HG02973 (cell line): ENCODE measurements at regions not wholly inside any gene's neighbourhood (a gene's known extent, or its start where the extent isn't known, plus 50 kb on each side); places are given as distances from the start of the nearest gene placed in this dataset.
"Not testable (repeated sequence)": the region's sequence is repeated elsewhere in the genome, so short reads cannot be mapped to it uniquely, and the experiment has no call there.

Experiments
- ATAC-seq: cut with Tn5 transposase; IDR thresholded peaks from one replicate; pipeline ENCODE4 v1.9.1; 2021; ENCODE audit warnings: moderate library complexity; ENCODE audit not compliant: unreplicated experiment

DNA sequence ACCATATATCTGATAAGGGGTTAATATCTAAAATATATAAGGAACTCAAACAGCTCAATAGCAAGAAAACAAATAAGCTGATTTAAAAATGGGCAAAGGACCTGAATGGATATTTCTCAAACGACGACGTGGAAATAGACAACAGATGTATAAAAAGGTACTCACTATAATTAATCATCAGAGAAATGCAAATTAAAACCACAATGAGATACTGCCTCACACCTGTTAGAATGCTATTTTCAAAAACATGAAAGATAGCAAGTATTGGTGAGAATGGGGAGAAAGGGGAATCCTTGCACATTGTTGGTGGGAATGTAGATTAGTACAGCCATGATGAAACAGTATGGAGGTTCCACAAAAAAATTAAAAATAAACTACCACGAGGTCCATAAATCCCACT lies 163.2 kb downstream of the DKK1 start:
- no peak for ATAC-seq

DNA sequence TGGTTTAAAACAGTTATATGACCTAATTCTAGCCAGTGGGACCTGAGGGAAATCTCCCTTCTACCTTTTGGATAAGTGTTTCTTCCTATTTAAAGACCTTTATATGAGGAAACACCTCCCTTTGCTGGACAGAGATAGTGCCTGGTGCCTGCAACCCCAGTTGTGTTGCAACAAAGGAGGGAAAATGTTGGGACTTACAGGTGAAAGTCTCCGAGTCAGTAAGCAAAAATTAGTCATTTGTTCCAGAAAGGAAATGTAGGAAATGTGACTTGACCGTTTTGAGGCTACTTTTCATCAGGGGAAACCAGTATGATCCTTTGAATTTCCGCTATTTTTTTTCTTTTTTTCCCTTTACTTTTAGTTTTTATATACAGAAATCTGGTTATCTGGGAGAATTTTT lies 165.5 kb downstream of the DKK1 start:
- ATAC-seq: no peak

DNA sequence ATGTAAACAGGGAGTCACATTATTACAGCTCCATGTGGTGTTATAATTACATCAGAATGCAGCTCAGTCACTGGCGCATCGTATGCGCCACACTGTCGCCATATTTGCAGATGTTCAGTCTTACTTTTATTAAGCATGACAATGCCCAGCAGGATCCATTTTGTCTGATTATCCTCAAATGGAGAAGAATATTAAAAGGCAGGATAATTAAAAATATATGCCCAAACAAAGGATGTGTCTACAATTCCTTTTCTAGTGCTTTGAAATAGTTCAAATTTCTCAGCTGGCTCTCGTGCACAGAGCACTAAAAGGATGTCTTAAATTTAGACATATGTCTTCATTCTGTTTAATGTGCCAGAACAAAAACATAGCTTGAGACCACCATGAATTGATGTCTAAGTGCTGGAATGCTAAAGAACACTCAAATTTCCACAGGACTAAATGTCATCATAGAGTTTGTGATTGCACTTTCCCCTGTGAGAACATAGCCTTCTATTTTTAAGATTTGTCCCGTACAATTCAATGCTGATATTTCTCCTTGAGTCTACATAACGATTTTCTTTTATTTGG lies 168.0 kb downstream of the DKK1 start:
- ATAC-seq: no peak

DNA sequence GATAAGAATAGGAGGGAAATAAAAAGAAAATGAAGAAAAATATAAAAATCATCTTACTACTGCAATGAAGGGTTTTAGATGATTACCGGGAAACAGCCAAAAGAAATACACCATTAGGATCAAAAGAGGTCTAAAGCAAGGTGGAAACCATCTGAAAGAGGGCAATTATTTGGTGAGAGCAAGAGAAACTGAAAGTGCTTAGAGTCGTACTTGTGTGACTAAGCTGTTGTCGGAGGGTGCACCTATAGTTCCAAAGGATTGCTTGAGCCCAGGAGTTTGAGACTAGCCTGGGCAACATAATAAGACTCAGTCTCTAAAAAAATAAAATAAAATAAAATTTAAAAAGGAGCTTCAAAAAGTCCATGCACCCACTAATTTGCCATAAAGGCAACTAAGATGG lies 169.5 kb downstream of the DKK1 start:
- ATAC-seq: peak; percentile 53

DNA sequence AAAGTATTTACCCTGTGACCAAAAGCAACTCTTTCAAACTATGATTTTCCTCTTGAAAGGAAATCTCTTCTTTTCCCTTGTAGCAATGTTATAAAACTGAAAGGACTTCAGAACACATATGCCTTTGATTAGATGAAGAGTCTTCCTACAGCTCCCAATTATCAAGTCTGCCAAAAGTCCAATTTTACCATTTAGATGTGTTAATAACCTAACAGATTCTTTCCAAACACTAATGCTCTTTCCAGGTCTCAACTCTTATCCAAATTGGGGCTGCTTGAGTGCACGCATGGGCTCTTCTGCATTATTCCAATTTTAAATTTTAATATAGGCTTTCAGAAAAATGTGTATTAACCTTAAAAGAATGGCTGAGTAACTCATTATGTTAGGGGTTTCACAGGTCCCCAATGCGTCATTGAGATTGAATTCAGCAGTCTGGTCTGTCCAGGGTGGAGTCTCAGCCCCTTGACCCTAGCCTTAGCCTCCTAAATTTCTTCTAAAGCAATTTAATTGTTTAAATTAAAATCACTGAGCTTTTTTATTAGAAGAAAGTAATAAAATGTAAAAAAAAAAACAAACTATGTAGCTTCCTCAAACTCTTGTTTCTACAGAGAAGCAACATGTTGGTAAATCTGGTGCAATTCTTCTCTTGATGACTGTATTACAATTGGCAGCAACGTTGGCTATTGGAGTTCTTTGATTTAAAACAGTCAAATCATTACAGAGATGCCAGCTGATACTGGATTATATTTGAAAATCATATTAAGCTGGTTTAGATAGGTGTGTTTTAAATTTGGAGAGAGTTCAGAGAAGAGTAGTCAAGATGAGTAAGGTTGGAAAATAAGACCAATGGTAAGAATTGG lies 170.4 kb downstream of the DKK1 start:
- no peak for ATAC-seq

DNA sequence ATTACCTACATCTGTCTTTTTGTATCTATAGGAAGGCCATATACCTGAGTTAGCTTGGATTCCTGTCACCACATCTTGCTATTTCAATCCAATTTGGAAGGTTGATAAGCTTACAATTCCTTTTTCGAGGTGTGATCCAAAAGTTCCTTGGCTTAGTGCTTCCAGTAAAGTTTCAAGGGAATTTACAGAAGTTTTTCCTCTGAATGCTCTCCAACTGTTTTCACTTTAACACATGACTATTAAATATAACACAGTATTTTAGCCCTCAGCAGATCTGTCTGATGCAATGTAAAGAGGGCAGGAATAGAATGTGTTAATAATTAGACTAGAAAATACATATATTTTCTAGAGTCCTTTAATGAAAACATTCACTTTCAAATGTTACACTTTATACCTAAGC lies 171.4 kb downstream of the DKK1 start:
- ATAC-seq: no peak

DNA sequence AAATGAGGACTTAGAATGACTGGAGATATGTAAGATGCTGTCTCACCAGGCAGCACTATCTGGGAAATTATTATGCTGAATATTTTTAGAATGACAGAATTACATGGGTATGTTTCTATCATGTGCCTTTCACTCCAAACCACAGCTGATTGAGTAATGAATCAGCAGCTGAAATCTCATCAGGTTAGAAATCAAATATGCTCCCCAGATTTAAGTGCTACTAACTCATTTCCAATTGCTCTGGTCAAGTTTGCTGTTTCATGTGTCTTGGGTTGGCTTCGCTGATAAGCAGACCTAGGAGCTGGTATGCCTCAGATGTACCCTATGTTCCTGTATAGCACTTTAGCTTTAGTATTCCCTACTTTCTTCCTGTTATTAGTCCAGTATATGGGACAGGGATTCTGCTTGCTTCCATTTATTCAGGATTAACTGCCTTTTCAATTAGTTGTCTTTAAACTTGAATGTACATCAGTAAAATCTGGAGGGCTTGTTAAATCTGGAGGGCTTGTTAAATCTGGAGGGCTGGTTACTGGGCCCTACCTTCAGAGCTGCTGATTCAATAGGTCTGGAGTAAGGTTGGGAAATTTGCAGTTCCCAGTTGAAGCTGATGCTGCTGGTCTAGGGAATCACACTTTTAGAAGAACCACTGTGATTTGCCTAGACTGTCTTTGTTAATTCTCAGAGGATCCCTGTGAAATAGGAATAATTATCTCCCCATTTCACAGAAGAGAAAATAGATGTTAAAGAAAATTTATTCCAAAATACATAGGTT lies 172.9 kb downstream of the DKK1 start:
- no peak for ATAC-seq

DNA sequence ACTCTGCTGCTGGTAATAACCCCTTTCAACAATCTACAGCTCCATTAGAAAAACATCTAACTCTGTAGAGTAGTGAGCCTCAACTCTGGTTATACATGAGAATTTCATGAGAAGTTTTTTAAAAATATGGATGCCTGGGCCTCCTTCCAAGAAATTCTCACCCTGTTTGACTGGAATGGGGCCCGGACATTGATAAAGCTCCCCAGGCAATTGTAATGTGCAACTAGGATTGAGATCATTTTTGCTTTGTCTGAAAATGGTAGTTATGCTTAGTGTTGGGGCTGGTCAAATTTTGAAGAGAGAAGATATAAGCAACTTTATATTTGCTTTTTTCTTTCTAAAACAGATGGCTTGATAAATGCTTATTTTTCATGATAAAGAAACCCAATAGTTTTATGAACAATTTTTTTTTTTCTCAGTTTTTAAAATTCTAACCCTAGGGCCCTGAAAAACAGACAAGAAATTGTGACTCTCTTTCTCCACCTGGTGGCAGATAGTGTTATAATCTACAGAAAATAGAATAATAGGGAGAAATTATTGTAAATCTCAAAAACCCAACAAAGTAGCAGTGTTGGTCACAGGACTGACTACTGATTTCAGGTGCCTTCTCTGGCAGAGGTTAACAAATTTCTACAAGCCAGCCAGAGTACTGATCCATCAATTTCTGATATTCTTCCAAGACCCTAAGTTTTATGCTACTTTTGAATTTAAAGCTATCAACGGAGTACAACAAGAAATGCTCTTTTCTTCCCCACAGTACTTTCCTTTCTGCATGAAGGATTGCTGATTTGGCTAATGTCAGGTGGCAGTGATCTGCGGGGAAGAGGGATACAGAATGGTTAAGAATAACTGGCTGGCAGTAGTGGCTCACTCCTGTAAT lies 174.8 kb downstream of the DKK1 start:
- no peak for ATAC-seq

DNA sequence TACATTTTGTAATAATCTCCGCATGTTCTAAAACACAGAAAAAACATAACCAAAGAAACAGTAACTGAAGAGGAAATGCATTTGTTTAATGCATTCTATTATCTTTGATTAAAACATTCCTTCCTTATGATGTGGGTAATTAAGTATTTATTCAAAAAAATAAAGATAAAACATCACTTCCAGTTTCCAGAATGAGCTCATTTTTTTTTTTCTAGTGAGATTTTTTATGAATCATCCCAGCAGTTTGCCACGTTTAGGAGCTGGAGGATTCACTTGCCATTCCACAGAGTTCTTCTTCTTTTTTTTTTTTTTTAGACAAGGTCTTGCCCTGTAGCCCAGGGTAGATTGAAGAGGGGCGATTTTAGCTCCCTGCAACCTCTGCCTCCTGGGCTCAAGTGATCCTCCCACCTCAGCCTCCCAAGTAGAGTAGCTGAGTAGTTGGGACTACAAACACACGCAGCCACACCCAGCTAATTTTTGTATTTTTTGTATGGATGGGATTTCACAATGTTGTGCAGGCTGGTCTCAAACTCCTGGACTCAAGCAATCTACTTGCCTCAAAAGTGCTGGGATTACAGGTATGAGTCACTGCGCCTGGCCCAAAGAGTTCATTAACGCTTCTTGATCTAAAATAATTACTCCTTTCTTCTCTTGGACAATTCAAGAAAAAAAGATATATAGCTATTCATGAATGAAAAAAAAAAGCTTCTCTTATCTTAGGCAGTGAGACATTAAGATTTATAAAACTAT lies 177.3 kb downstream of the DKK1 start:
- ATAC-seq: no peak

DNA sequence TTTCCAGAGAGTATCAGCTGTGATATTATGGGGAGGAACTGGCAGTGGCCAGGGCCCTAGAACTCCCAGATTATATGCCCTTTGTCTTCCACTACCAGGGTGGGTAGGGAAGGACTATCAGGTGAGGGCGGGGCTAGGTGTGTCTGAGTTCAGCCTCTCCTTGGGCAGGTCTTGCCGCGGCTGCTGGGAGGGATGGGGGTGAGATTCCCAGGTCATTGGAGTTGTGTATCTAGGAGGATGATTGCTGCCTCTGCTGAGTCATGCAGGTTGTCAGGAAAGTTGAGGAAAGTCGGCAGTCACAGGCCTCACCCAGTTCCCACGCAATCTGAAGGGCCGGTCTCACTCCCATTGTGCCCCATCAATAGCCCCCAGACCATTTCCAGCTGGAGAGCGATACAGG lies 185.2 kb downstream of the DKK1 start:
- no peak for ATAC-seq

DNA sequence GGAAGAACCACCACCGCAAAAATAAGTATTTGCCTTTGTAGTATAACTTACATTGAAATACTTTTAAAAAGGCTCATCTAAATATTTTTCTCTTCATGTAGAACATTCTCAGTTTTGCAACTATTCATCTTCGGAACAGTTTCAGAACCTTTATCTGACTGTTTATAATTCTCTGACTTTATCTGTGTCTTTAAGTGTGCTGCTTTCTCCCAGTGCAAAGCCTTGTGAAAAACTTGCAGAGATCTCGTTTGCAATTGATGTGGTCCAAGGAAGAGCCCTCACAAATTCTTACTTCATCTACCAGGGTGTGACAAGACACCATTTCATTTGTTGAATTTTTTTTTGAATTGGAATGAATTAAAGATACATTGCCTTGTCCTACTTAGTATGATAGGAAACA lies 186.4 kb downstream of the DKK1 start:
- ATAC-seq: no peak

DNA sequence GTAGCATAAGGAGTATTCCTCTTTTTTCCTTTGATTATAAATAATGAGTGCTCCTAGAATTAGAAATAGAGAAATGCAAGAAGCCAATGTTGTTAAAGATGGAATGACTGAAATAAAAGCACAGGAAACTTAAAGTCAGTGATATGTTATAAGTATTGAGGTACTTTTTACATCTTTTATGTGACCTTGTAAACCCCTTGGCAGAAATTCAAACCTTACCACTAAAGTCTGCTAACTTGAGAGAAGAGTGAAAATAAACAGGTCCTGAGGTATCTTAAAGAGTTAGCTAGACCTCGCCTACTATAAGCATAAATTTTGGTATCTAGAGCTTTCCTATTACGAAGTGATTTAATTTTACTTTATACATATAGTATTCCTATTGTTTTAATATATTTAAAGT lies 188.2 kb downstream of the DKK1 start:
- ATAC-seq: no peak

DNA sequence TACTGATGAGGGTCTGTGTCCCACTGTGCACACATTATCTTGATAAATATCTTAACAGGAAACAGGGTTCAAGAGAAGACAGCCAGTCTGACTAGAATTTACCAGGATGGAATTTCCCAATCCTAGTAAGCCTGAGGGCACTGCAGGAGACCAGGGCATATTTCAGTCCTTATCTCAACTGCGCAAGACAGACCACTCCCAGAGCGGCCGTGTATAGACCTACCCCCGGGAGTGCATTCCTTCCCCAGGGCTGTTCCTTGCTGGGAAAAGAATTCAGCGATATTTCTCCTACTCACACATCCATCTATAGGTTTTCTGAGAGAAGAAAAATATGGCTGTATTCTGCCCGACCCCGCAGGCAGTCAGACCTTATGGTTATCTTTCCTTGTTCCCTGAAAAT lies 191.3 kb downstream of the DKK1 start:
- not testable (repeated sequence) for ATAC-seq

DNA sequence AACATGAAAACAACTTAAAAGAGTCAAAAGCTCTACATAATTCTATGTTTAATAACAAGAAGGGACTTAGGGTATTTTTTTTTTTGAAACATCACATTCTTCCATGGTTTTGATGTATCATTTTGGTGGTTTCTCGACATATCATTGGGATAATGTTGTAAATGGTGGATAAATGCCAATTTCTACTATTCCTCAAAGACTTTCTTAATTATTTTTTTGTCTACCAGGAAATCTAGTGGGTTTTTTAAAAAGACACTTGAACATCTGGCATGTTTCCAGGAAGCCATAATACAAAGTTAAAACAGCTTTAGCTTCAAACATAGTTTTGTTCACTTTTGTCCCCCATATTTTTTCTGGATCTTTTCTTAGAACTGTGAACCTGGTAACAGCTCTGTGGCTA lies 200.4 kb downstream of the DKK1 start:
- ATAC-seq: no peak

DNA sequence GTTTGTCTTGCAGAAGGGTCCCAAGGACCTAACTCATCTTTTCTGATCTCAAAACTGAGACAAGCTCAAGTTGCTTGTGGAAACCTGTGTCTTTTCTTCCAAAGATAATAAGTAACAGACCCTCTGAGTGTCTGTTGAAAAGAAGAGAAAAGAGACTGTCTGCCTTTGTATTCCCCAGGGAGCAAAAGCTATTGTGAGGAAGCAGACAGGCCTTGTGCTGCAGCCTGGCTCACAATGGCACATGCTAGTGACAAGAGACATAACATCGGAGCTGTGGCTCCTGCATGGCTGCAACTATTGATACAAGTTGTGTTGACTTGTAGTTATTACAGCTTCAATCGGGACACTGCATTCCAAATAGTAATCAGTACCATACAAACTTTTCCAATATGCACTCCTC lies 202.9 kb downstream of the DKK1 start:
- no peak for ATAC-seq

DNA sequence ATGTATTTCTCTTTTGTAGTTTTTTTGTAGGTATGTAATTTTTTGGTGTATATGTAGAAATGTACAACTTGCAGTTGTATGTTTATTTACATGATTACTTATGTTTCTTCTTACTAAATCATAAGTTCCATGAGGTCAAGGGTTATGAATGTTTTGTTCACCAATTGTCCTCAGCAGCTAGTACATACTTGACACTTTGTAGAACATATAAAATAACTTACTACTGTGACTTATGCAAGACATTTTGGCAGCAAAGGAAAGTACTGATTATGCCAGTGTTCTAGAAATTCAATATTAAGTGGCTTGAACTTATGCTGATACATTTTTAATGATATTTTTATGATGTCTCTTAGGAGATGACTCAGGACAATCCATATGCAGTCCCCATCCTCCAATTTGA lies 209.6 kb downstream of the DKK1 start:
- no peak for ATAC-seq

DNA sequence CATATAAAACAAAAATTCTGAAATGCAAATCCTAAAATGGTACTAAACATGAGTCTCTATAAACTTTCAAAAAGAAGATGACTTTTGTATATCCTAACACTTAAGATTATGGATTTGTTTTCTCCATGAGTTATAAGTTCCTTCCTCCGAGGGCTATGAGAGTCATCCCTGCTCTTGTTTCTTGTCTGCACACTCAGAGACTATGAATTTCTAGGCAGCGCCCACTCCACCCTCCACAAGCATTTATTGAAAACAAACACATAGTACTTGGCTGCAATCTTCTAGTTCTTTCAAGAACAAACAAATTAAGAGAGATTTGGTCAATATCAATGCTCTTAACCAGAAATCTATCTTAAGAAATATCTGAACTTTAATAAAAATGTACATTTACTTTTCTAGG lies 211.7 kb downstream of the DKK1 start:
- no peak for ATAC-seq

DNA sequence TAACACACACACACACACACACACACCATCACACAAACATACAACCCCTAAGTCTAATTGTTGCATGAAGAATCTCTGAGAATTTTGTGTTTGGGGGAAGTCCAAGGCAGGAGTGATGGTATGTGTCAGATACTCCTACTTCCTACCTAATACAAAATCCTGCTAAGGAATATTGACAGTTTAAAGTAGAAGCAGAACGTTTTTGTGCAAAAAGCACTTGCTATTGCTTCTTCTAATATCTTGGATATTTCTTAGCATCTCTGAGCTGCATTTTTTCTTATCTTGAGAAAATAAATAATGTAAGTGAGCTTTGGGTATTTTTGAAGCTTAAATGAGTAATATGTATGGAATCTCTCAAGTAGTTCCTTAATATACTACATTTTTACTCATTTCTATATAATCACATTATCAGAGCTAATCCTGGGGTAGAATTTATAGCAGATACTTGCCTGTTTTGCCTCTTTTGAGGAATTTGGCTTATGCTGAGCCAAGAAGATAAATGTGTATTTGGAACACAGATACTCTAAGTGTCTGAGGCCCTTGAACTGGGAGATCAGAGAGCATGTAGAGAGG lies 212.3 kb downstream of the DKK1 start:
- no peak for ATAC-seq

DNA sequence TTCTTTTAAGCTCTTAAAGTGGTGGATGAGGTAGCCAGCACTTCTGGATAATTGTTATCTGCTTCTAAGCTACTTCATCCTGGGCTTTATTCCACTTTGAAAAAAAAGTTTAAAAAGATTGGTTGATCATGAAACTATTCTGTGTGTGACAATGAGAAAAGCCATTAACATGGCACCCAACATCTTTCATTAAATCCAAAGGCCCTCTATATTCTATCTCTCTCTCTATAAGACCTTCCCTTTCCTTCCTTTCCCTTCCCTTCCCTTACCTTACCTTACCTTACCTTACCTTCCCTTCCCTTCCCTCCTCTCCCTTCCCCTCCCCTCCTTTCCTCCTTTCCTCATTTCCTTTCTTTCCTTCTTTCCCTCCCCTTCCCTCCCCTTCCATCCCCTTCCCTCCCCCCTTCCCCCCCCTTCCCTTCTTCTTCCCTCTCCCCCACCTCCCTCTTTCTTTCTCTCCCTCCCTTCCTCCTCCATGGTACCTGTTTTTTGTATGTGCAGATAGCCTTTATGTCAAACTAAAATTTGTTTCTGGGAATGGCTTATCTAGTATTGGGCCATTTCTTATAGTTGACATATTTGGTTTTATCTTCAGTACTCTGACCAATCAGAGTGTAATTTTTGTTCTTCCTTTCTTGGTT lies 218.7 kb downstream of the DKK1 start:
- no peak for ATAC-seq

DNA sequence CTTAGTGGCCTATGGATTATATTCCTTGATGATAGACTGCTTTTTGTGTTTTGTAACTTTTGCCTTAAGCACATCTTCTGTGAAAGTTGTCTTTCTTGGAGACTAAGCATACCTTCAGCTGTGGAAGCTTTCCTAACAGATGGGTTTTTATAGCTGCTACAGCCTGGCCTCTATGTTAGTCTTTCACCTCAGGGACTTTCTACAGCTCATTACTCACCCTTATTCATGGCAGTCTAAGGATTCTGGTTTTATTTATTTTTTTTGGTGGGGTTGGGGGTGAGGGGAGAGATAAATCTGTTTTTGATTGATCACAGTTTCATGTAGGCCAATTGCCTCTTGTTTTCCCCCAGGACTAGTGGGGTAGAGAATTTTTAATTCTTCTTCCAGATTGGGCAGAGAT lies 219.9 kb downstream of the DKK1 start:
- ATAC-seq: no peak
